Thymus (tissue), 11 donors: ENCODE measurements at regions not wholly inside any gene's neighbourhood (a gene's known extent, or its start where the extent isn't known, plus 50 kb on each side); places are given as distances from the start of the nearest gene placed in this dataset.
"Not testable (repeated sequence)": the region's sequence is repeated elsewhere in the genome, so short reads cannot be mapped to it uniquely, and the experiment has no call there.

Source experiments
- DNase-seq, 9 donors: peaks; one replicate each; pipeline ENCODE4 v3.0.0-alpha.2; 2013; ENCODE audit warnings: low spot score in 9 of 9, low read depth in 6 of 9, missing footprints in 1 of 9
- H3K27ac ChIP-seq, 2 donors: one replicate each; pipeline ENCODE4 v1.5.1; 2013; ENCODE audit warnings: control low read depth in 1 of 2, low read depth in 1 of 2, low read length in 1 of 2, mild to moderate bottlenecking in 1 of 2, moderate library complexity in 1 of 2
- H3K27me3 ChIP-seq, 2 donors: one replicate each; pipeline ENCODE4 v1.5.1; 2013; ENCODE audit warnings: low read length in 1 of 2; ENCODE audit not compliant: control insufficient read depth in 2 of 2, insufficient read depth in 1 of 2
- H3K36me3 ChIP-seq, 2 donors: one replicate each; pipeline ENCODE4 v1.5.1; 2013; ENCODE audit warnings: low read length in 1 of 2, mild to moderate bottlenecking in 1 of 2, moderate library complexity in 1 of 2; ENCODE audit not compliant: control insufficient read depth in 2 of 2, insufficient read depth in 2 of 2
- H3K4me1 ChIP-seq, 2 donors: one replicate each; pipeline ENCODE4 v1.5.1; 2013; ENCODE audit warnings: low read length in 2 of 2; ENCODE audit not compliant: control insufficient read depth in 2 of 2, insufficient read depth in 2 of 2
- H3K4me3 ChIP-seq, 2 donors: one replicate each; pipeline ENCODE4 v1.5.1; 2013; ENCODE audit warnings: low read length in 2 of 2, control low read depth in 1 of 2, mild to moderate bottlenecking in 1 of 2
- H3K9me3 ChIP-seq, 2 donors: one replicate each; pipeline ENCODE4 v1.5.1; 2013; ENCODE audit warnings: low read length in 1 of 2, mild to moderate bottlenecking in 1 of 2; ENCODE audit not compliant: control insufficient read depth in 2 of 2, insufficient read depth in 1 of 2
- WGBS: extraction: QIAGEN DNeasy Blood & Tissue Kit; methylation state at CpG from one replicate; pipeline ENCODE4 v1.1.7; 2013; 5-methylcytosine and 5-hydroxymethylcytosine counted together
- donor health status: healthy.

- H3K4me1 ChIP-seq = no peaks in the 10 kb centered on the region
- no peak overlapping the region for H3K27ac ChIP-seq
- 88% methylated on average over 5 of the region's 5 CpGs for WGBS
- H3K4me3 ChIP-seq = no peak overlapping the region
- peaks cover 0 to 12% of the 10 kb centered on the region in 2 donors for H3K9me3 ChIP-seq
- no peak for DNase-seq
- H3K27me3 ChIP-seq = no peaks in the 10 kb centered on the region
- no peaks in the 10 kb centered on the region for H3K36me3 ChIP-seq
Observed at GRCh38 chrX:121854614-121854911, 807.2 kb downstream of the GLUD2 start.

GRCh38 chrX:121858867-121859647 lies 811.6 kb downstream of the GLUD2 start:
- Histone ChIP-seq H3K4me3 (no peak overlapping the region), H3K4me1 (no peaks in the 10 kb centered on the region), H3K27me3 (no peaks in the 10 kb centered on the region), H3K27ac (no peak overlapping the region), H3K36me3 (no peaks in the 10 kb centered on the region), H3K9me3 (peaks cover 0 to 7% of the 10 kb centered on the region in 2 donors)
- 94% methylated on average over 8 of the region's 8 CpGs for WGBS
- DNase-seq = no peak

GRCh38 chrX:121863976-121864375 lies 816.6 kb downstream of the GLUD2 start:
- Histone ChIP-seq H3K36me3 (no peaks in the 10 kb centered on the region), H3K27ac (no peak overlapping the region), H3K9me3 (no peaks in the 10 kb centered on the region), H3K4me1 (no peaks in the 10 kb centered on the region), H3K27me3 (no peaks in the 10 kb centered on the region), H3K4me3 (no peak overlapping the region)
- no peak for DNase-seq
- 91% methylated on average over 7 of the region's 7 CpGs for WGBS

- no peak overlapping the region for H3K27ac ChIP-seq
- H3K27me3 ChIP-seq = no peaks in the 10 kb centered on the region
- WGBS = 67% methylated on average over 2 of the region's 2 CpGs
Observed at GRCh38 chrX:121864561-121864960, 817.2 kb downstream of the GLUD2 start.

GRCh38 chrX:121869876-121870477 lies 822.6 kb downstream of the GLUD2 start:
- Histone ChIP-seq H3K36me3 (no peaks in the 10 kb centered on the region), H3K27ac (no peak overlapping the region), H3K4me3 (no peak overlapping the region), H3K4me1 (no peaks in the 10 kb centered on the region), H3K9me3 (peaks cover 0 to 13% of the 10 kb centered on the region in 2 donors), H3K27me3 (no peaks in the 10 kb centered on the region)
- no peak for DNase-seq
- 96% methylated on average over 18 of the region's 18 CpGs for WGBS

More at GRCh38 chrX:121864561-121864960, 817.2 kb downstream of the GLUD2 start:
- DNase-seq = no peak
- Histone ChIP-seq H3K9me3 (no peaks in the 10 kb centered on the region), H3K36me3 (no peaks in the 10 kb centered on the region), H3K4me1 (no peaks in the 10 kb centered on the region), H3K4me3 (no peak overlapping the region)

DNA sequence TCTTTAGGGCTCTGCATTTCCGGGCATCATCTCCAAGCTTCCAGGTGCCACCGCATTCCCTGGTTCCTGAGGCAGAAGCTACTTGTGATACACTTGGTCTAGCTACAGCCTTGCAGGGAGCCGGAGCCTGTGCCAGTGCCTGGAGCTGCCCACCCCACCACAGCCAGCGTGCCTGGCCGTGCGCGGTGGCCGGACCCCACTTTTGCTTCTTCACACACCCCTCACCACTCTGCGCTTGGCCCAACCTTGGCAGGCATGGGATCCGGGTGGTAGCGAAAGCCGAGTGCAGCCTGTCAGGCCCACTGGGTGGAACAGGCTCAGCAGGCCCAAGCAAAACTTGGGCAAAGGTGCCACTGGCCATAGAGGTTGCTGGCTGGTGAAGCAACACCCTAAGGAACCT lies 823.7 kb downstream of the GLUD2 start:
- DNase-seq = no peak
- WGBS = 96% methylated on average over 12 of the region's 12 CpGs
- no peak overlapping the region for H3K27ac ChIP-seq
- H3K9me3 ChIP-seq = peaks cover 0 to 13% of the 10 kb centered on the region in 2 donors
- H3K4me1 ChIP-seq = no peaks in the 10 kb centered on the region
- no peak overlapping the region for H3K4me3 ChIP-seq
- no peaks in the 10 kb centered on the region for H3K36me3 ChIP-seq
- no peaks in the 10 kb centered on the region for H3K27me3 ChIP-seq

DNA sequence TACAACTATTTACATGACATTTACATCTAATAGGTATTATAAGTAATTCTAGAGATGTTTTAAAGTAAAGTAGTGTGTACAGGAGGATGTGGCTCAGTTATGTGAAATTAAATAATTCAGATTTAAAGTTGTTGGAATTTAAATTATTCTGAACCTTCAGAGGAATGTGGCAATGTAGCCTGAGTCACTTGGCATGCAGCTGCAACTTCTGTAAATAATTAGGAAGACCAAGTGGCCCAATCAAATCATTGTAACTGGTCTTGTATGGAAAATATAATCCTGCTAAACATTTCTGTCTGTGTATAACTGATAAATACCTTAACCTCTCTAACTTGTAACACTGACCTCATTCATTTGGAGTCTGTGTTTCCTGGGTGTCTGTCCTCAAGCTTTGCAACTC lies 828.9 kb downstream of the GLUD2 start:
- peaks cover 0 to under 1% of the 10 kb centered on the region in 2 donors for H3K9me3 ChIP-seq
- no peak overlapping the region for H3K4me3 ChIP-seq
- H3K4me1 ChIP-seq = no peaks in the 10 kb centered on the region
- H3K36me3 ChIP-seq = no peaks in the 10 kb centered on the region
- DNase-seq = no peak
- H3K27ac ChIP-seq = no peak overlapping the region
- no peaks in the 10 kb centered on the region for H3K27me3 ChIP-seq

GRCh38 chrX:121877337-121877736 lies 829.9 kb downstream of the GLUD2 start:
- not testable (repeated sequence) for H3K4me3 ChIP-seq, DNase-seq, H3K27ac ChIP-seq, H3K4me1 ChIP-seq, H3K36me3 ChIP-seq, H3K9me3 ChIP-seq, H3K27me3 ChIP-seq
- 93% methylated on average over 18 of the region's 18 CpGs for WGBS

DNA sequence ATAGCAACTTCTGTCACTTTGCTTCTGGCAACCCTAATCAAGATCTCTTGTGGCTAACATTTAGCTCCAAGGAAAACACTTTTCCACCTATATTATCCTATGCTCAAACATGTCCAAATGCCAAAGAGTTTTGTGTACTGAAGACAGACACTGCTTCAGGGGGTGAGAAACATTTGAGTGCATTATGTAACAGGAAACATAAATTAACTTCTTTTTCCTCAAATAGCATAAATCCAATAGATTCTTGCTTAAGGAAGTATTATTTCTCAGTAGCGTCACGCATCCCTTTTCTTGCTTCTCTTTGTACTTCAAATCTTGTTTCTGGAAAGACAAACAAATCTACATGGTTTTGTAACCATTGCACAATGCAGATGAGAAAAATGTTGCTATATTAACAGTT lies 839.1 kb downstream of the GLUD2 start:
- H3K27me3 ChIP-seq = no peaks in the 10 kb centered on the region
- 35% methylated on average over 2 of the region's 2 CpGs for WGBS
- no peaks in the 10 kb centered on the region for H3K4me1 ChIP-seq
- H3K27ac ChIP-seq = no peak overlapping the region
- no peak for DNase-seq
- no peak overlapping the region for H3K4me3 ChIP-seq
- no peaks in the 10 kb centered on the region for H3K36me3 ChIP-seq
- no peaks in the 10 kb centered on the region for H3K9me3 ChIP-seq
